ENCODE measurements at regions not wholly inside any gene's neighbourhood (a gene's known extent, or its start where the extent isn't known, plus 50 kb on each side); places are given as distances from the start of the nearest gene placed in this dataset.
"Not testable (repeated sequence)": the region's sequence is repeated elsewhere in the genome, so short reads cannot be mapped to it uniquely, and the experiment has no call there.

- DNase-seq (ENCODE audit: low read depth), result no peak
These were observed 132.3 kb downstream of the CSNK2A3 start for GRCh38 chr11:11220786-11221185.

- no peak for DNase-seq (ENCODE audit: low read depth)
These were observed 134.4 kb downstream of the CSNK2A3 start for GRCh38 chr11:11218629-11218986.

GRCh38 chr11:11217929-11218628, 135.0 kb downstream of the CSNK2A3 start:
- DNase-seq (ENCODE audit: low read depth), result no peak

GRCh38 chr11:11217289-11217928, 135.6 kb downstream of the CSNK2A3 start:
- DNase-seq (ENCODE audit: low read depth), result no peak

GRCh38 chr11:11215944-11216343, 137.1 kb downstream of the CSNK2A3 start:
- no peak for DNase-seq (ENCODE audit: low read depth)

- DNase-seq (ENCODE audit: low read depth), result no peak
These were observed 137.8 kb downstream of the CSNK2A3 start for GRCh38 chr11:11215058-11215815.

- DNase-seq (ENCODE audit: low read depth), result no peak
These were observed 139.9 kb downstream of the CSNK2A3 start for GRCh38 chr11:11213117-11213516.

- no peak for DNase-seq (ENCODE audit: low read depth)
These were observed 141.2 kb downstream of the CSNK2A3 start for GRCh38 chr11:11211888-11212287.

- DNase-seq (ENCODE audit: low read depth), result no peak
These were observed 141.9 kb downstream of the CSNK2A3 start for GRCh38 chr11:11211186-11211585.

GRCh38 chr11:11210446-11210845, 142.6 kb downstream of the CSNK2A3 start:
- DNase-seq (ENCODE audit: low read depth), result no peak

- DNase-seq (ENCODE audit: low read depth), result no peak
These were observed 143.1 kb downstream of the CSNK2A3 start for GRCh38 chr11:11209967-11210366.

GRCh38 chr11:11208994-11209393, 144.1 kb downstream of the CSNK2A3 start:
- DNase-seq (ENCODE audit: low read depth), result no peak

- DNase-seq (ENCODE audit: low read depth), result no peak
These were observed 145.6 kb downstream of the CSNK2A3 start for GRCh38 chr11:11207428-11207827.

GRCh38 chr11:11206484-11206883, 146.6 kb downstream of the CSNK2A3 start:
- DNase-seq (ENCODE audit: low read depth), result no peak

- DNase-seq (ENCODE audit: low read depth), result no peak
These were observed 150.2 kb downstream of the CSNK2A3 start for GRCh38 chr11:11202885-11203284.

GRCh38 chr11:11201302-11201701, 151.7 kb downstream of the CSNK2A3 start:
- DNase-seq (ENCODE audit: low read depth), result not testable (repeated sequence)

GRCh38 chr11:11192541-11192940, 160.5 kb downstream of the CSNK2A3 start:
- DNase-seq (ENCODE audit: low read depth), result no peak

- DNase-seq (ENCODE audit: low read depth), result no peak
These were observed 163.5 kb downstream of the CSNK2A3 start for GRCh38 chr11:11189506-11189905.

- DNase-seq (ENCODE audit: low read depth), result no peak
These were observed 166.8 kb downstream of the CSNK2A3 start for GRCh38 chr11:11186249-11186648.

GRCh38 chr11:11182261-11182660, 170.8 kb downstream of the CSNK2A3 start:
- no peak for DNase-seq (ENCODE audit: low read depth)

GRCh38 chr11:11178671-11179638, 174.1 kb downstream of the CSNK2A3 start:
- DNase-seq (ENCODE audit: low read depth), result no peak
